Fibroblast of mammary gland (primary cell): ENCODE measurements at regions not wholly inside any gene's neighbourhood (a gene's known extent, or its start where the extent isn't known, plus 50 kb on each side); places are given as distances from the start of the nearest gene placed in this dataset.

Experiments used
- DNase-seq: peaks from one replicate; pipeline ENCODE4 v3.0.0-alpha.2; 2010; ENCODE audit warnings: low read depth
- H3K4me3 ChIP-seq: 2 replicates; pipeline ENCODE4 v1.5.1; 2011; ENCODE audit warnings: low read depth, mild to moderate bottlenecking, low read length, moderate library complexity; ENCODE audit not compliant: control insufficient read depth
- TF ChIP-seq, protein P1 (sequence below): conservative IDR thresholded peaks from 2 replicates; pipeline ENCODE4 v1.5.1; 2011; ENCODE audit warnings: low read depth, low read length, inconsistent platforms; ENCODE audit not compliant: control insufficient read depth, insufficient read depth

DNA sequence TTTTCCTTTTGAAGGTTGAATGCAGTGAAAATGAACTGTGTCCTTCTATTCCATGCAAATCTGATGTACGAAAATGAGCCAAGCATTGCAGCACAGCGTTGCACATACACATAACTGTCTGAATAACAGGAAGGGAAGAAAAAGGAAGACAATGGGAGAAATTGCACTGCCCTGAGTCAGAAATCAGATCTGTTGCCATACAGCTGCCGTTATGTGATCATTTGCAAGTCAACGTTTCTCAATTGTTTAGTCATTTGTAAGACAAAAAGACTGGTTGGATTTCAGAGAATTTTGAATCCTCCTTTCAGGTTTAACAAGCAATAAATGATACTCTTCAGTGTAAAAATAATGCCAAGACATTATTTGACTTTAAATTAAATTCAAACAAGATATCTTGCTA is 284.1 kb downstream of the DSEL start:
- DNase-seq: peak; percentile 92
- no peak overlapping the region for H3K4me3 ChIP-seq

DNA sequence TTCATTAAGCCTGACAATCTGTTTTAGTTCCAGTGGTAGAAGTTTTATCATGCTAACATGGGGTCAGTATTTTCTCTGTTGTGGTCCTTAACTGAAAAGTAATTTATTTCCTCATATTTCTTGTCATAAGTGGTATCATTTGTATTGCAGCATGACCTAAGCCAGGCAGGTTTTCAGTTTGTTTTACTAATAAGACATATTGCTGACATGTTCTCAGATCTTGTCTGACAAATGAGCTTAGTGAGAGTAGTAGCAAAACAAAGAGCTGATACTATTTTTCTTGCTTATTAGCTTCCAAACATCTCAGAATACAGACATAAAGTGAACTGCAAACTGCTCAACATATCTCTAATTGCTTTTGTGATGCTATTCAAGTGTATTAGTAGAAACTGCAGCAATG is 293.6 kb downstream of the DSEL start:
- TF ChIP-seq, protein P1, sequence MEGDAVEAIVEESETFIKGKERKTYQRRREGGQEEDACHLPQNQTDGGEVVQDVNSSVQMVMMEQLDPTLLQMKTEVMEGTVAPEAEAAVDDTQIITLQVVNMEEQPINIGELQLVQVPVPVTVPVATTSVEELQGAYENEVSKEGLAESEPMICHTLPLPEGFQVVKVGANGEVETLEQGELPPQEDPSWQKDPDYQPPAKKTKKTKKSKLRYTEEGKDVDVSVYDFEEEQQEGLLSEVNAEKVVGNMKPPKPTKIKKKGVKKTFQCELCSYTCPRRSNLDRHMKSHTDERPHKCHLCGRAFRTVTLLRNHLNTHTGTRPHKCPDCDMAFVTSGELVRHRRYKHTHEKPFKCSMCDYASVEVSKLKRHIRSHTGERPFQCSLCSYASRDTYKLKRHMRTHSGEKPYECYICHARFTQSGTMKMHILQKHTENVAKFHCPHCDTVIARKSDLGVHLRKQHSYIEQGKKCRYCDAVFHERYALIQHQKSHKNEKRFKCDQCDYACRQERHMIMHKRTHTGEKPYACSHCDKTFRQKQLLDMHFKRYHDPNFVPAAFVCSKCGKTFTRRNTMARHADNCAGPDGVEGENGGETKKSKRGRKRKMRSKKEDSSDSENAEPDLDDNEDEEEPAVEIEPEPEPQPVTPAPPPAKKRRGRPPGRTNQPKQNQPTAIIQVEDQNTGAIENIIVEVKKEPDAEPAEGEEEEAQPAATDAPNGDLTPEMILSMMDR: no peak
- no peak for DNase-seq
- H3K4me3 ChIP-seq: no peak overlapping the region

More for the DNA sequence above, 284.1 kb downstream of the DSEL start:
- TF ChIP-seq, protein P1: no peak

DNA sequence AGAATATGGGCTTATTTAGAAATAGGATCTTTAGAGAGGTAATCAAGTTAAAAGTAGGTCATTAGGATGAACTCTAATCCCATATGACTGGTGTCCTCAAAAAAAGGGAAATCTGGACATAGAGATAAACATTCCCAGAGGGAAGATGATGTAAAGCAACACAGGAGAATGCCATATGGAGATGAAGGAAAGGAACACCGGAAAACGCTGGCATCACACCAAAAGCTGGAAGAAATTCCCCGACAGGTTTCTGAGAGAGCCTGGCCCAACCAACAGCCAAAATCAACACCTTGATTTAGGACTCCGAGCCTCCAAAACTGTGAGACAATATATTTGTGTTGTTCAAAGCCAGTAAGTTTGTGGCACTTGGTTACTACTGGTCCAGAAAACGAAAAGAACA is 296.7 kb downstream of the DSEL start:
- TF ChIP-seq, protein P1: no peak
- DNase-seq: no peak
- no peak overlapping the region for H3K4me3 ChIP-seq

DNA sequence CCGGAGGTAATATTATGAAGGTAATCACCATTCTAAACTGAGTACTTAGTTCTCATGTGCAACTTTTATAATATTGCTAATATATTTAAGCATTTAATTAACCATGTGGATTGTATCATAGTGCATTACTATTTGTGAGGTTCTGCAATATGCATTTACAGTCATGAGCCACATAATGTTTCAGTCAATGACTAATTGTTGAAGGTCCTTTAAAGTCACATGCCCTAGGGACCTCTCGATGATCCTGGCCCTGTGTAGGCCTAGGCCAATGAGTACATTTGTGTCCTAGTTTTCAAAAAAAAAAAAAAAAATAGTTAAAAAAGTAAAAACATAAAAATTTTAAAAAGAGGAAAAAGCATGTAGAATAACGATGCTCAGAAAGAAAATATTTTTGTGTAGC is 298.0 kb downstream of the DSEL start:
- TF ChIP-seq, protein P1: no peak
- H3K4me3 ChIP-seq: no peak overlapping the region
- DNase-seq: peak; percentile 57

DNA sequence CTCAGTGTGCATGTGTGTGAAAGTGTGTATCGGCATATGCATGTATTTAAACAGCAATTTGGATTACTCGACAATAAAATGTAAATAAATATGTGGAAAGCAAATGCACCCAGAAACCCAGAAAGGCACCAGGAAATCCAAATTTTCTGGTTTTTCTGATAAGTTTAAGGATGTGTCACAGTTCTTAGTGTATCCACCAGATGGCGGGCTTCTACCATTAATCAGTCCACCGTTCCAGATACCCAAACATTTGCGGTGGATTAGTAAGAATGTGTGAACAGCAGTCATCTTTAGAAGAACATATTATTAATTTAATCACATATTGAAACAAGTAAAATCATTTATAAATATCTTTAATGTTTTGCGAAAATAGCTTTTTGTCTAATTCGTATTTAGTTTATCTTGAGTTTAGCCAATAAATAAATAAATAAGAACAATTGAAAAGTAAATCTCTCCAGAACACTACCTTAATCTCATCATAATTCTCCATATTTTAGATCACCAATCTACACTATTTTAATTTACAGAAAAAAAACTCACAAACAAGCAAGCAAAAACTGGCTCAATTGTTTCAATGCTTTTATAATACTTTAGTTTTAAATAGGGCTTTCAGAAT is 298.9 kb downstream of the DSEL start:
- TF ChIP-seq, protein P1: peak; percentile 63
- no peak overlapping the region for H3K4me3 ChIP-seq

DNA sequence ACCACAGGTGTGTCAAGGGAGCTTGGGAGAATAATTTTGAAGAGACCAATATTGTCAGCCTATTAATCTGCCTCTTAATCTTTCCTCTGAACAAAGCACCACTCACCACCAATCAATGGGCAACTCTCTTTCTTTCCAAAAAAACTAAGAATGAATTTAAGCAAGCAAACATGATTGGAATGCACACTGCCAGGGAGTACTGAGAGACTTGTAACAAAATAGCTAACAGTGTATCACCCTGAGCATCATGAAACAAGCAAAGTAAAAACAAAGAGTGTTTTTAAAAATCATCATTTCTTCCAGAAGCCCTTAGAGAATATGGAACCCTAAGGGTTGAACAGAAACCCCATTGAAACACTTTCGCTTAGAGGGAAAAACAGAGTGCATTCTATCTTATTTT is 299.7 kb downstream of the DSEL start:
- no peak for DNase-seq
- no peak overlapping the region for H3K4me3 ChIP-seq
- TF ChIP-seq, protein P1: no peak

More for the DNA sequence above, 298.9 kb downstream of the DSEL start:
- DNase-seq: peak; percentile 84

DNA sequence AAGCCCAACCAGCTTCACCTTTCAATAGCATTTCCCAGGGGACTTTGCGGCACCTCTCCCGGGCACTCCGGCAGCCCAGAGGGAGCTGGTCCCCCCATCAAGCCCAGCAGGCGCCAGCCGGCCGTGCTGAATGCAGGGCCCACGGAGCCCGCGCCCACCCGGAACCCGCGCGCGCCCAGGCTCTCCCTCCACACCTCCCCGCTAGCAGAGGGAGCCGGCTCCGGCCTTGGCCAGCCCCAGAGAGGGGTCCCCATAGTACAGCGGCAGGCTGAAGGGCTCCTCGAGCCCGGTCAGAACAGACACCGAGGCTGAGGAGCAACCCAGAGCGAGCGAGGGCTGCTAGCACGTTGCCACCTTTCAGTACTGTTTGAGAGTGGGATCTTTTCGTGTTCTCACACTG is 300.8 kb downstream of the DSEL start:
- H3K4me3 ChIP-seq: no peak overlapping the region
- DNase-seq: no peak
- TF ChIP-seq, protein P1: no peak
